ENCODE measurements at regions not wholly inside any gene's neighbourhood (a gene's known extent, or its start where the extent isn't known, plus 50 kb on each side); places are given as distances from the start of the nearest gene placed in this dataset.

DNA sequence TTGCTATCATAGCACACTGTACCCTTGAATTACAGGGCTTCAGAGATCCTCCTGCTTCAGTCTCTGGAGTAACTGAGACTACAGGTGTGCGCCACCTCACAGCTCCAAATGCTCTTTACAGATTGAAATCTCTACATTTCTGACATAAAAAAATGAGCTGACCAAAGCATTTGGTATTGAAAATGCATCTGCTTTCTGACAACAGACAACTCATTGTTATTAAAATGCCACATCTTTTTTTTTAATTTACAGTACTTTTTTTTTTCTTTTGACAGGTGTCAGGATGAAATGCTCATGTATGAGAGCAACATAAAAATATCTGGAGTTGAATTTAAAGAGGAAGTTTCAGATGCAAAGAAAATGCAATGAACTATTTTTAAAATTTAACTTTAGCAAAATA, 764.5 kb downstream of the TRAM1L1 start:
- TF ChIP-seq, protein P1, sequence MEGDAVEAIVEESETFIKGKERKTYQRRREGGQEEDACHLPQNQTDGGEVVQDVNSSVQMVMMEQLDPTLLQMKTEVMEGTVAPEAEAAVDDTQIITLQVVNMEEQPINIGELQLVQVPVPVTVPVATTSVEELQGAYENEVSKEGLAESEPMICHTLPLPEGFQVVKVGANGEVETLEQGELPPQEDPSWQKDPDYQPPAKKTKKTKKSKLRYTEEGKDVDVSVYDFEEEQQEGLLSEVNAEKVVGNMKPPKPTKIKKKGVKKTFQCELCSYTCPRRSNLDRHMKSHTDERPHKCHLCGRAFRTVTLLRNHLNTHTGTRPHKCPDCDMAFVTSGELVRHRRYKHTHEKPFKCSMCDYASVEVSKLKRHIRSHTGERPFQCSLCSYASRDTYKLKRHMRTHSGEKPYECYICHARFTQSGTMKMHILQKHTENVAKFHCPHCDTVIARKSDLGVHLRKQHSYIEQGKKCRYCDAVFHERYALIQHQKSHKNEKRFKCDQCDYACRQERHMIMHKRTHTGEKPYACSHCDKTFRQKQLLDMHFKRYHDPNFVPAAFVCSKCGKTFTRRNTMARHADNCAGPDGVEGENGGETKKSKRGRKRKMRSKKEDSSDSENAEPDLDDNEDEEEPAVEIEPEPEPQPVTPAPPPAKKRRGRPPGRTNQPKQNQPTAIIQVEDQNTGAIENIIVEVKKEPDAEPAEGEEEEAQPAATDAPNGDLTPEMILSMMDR (IDR thresholded peaks at IDR 0.05), result no peak
- TF ChIP-seq POLR2A (IDR thresholded peaks at IDR 0.05) (no peak), POLR2AphosphoS5 (IDR thresholded peaks at IDR 0.05) (no peak)
